ELR (cell line): ENCODE measurements at regions not wholly inside any gene's neighbourhood (a gene's known extent, or its start where the extent isn't known, plus 50 kb on each side); places are given as distances from the start of the nearest gene placed in this dataset.
"Not testable (repeated sequence)": the region's sequence is repeated elsewhere in the genome, so short reads cannot be mapped to it uniquely, and the experiment has no call there.

Experiments
- DNase-seq: peaks from one replicate; pipeline ENCODE4 v3.0.0-alpha.2; 2015; ENCODE audit warnings: low read depth

- DNase-seq = peak; percentile 26
Observed at GRCh38 chrX:45557387-45557786, 356.7 kb upstream of the DIPK2B start.

DNA sequence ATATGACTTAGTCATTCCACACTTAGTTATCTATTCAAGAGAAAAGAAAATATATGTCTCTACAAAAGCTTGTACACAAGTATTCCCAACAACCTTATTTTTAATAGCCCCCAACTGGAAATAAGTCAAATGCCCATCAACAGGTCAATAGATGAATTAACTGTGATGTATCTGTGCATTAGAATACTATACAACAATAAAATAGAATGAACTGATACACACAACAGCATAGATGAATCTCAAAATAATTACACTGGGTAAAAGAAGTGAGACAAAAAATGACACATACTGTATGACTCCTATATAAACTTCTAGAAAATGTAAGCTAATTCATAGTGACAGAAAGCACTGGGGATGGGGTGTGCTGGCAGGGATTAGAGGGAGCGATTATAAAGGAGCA, 354.1 kb upstream of the DIPK2B start:
- no peak for DNase-seq

GRCh38 chrX:45553417-45553816, 352.7 kb upstream of the DIPK2B start:
- no peak for DNase-seq

DNA sequence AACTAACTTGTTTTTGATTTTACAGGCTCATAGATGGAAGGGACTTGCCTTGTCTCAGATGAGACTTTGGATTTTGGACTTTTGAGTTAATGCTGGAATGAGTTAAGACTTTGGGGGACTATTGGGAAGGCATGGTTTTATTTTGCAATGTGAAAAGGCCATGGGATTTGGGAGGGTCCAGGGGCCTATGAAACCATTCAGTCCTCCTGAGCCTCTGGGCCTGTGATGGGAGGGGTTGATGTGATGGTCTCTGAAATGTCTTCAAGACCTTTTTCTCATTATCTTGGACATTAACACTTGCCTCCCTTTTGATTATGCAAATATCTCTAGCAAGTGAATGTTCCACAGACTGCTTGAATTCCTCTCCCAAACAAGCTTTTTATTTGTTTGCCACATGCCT, 346.0 kb upstream of the DIPK2B start:
- not testable (repeated sequence) for DNase-seq

- no peak for DNase-seq
Observed at GRCh38 chrX:45540181-45540580, 339.5 kb upstream of the DIPK2B start.

DNA sequence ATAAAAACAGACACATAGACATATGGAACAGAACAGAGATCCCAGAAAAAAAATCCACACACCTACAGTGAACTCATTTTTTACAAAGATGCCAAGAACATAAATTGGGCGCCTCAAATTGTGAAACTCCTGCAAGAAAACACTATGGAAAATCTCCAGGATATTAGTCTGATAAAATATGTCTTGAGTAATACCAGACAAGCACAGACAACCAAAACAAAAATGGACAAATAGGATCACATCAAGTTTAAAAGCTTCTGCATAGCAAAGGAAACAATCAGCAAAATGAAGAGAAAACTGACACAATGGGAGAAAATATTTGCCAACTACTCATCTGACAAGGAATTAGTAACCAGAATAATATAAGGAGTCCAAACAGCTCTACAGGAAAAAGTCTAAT, 337.3 kb upstream of the DIPK2B start:
- DNase-seq = no peak

- DNase-seq = peak; percentile 42
Observed at GRCh38 chrX:45527834-45528233, 327.2 kb upstream of the DIPK2B start.

GRCh38 chrX:45524805-45525204, 324.1 kb upstream of the DIPK2B start:
- no peak for DNase-seq

DNA sequence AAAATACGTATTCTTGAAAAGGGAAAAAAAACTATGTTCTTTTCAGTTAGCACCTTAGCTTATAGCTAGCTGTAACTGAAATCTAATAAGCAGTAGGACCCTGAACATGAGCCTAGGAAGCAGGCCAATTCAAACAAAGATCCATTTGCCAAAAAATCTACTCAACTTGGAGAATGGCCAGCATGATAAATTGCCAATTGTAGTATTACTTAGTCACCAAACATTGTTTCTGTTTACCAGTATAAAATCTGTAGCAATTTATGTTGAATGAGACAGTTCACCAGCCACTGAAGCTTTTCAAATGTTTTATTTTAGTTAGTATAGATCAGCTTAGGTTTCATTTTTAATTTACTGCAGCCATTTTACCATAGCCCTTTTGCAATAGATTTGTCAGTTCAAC, 323.6 kb upstream of the DIPK2B start:
- DNase-seq = no peak

DNA sequence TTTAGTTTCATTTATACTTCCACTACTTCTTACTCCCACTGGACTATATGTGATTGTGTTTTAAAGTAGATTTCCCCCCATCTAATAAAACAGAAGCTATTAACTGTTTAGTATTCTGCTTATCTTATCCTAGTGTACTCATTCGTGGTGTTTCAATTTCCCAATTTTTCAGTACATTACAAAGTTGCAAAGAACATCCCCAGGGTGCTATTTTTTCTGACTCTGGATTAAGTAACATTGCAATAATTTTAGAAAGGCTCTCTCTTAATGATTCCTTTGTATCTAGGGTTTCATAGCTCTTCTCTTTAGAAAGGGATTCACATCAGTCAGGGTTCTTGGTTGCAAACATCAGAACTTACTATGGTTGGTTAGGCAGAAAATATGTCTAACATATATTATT, 317.9 kb upstream of the DIPK2B start:
- no peak for DNase-seq

DNA sequence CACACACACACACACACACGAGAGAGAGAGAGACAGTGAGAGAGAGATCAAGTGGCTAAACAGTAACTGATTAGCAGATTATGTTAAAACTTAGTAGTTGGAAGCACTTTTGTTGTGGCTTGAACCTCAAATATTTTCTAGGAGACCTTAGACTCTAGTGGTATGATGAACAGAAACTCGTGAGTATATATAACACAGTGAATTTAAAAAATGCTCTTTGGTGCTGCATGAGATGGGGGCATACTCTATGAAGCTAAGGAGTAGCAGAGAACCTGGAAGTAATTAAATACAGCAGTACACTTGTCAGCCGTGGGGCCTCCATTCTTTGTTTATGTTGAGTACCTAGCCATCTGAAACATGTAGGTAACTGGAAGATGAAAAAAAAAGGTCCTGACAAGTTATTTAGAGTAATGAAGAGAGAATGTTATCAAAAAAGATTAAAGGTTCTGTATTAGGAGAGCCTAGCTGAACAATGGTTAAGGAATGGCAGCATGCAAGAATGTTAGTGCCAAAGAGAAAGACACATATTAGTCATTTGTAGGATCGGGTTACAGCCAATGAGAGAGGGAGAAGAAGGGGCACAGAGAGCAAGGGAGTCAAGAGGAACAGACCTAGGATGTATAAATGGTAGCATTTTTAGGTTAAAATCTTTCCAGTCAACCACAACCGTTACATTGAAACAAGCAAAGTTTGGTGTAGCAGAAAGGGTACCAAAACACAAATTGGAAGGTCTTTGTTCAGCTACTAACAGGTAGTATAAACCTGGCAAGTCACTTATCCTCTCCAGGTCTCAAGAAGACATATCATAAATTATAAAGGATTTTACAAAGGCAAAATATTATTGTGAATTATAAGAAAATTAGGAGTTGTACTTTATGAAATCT, 316.7 kb upstream of the DIPK2B start:
- peak; percentile 75 for DNase-seq

DNA sequence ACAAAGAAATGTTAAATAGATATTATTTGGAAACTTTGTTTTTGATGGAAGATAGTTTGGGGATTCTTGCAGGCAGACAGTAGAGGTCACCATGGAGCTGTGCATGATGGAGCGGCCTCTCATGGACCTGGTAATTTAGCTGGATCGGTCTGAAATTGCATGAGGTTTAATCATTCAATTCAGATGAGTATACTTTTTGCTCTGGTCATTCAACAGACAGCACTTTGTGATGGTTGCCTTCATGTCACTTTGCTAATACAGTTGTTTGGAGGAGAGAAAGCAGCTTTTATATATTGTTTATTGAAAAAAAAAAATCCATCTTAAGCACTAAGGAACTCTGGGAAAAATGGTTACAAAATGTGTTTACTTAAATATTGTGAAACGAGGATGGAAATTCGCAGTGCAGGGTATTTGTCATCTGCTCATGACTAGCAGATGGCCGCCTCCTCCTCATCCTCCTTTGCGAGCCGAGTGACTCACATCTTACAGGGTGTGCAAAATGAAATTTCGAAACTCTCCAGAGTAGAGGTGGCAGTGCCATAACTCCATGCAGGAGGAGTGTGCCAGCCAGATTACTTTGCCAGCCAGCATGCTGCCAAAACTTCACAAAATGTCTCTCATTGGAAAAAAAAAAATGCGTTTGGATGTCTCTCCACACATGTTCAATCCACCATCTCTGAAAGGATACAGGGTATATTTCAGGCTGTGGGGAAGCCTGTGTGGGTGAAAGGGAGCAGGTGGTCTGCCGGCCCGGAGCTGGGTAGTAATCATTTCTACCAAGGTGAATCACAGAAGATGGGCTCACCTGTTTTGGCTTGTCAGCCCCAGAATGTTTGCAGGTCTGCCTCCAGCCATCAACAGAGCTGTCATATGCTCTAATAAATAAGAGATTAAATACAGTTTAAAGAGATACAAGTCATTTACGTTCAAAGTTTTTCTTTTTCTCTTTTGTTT, 314.9 kb upstream of the DIPK2B start:
- peak; percentile 93 for DNase-seq

GRCh38 chrX:45513042-45513441, 312.4 kb upstream of the DIPK2B start:
- no peak for DNase-seq

GRCh38 chrX:45508454-45508853, 307.8 kb upstream of the DIPK2B start:
- peak; percentile 53 for DNase-seq

- no peak for DNase-seq
Observed at GRCh38 chrX:45506149-45506730, 305.6 kb upstream of the DIPK2B start.

GRCh38 chrX:45505214-45505613, 304.5 kb upstream of the DIPK2B start:
- DNase-seq = peak; percentile 68

- not testable (repeated sequence) for DNase-seq
Observed at GRCh38 chrX:45503787-45504362, 303.2 kb upstream of the DIPK2B start.

- no peak for DNase-seq
Observed at GRCh38 chrX:45502396-45502795, 301.7 kb upstream of the DIPK2B start.

GRCh38 chrX:45497290-45497689, 296.6 kb upstream of the DIPK2B start:
- peak; percentile 36 for DNase-seq

DNA sequence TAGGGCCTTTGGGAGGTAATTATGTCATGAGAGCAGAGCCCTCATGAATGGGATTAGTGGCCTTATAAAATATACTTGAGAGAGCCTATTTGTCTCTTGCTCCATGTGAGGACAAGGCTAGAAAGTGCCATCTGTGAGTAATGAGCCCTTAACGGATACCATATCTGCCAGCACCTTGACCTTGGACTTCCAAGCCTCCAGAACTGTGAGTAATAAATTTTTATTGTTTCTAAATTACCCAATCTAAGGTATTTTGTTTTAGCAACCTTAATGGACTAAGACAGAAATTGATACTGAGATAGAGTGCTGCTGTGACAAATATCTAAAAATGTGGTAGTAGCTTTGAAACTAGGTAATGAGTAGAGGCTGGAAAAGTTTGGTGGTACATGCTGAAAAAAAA, 285.0 kb upstream of the DIPK2B start:
- no peak for DNase-seq

DNA sequence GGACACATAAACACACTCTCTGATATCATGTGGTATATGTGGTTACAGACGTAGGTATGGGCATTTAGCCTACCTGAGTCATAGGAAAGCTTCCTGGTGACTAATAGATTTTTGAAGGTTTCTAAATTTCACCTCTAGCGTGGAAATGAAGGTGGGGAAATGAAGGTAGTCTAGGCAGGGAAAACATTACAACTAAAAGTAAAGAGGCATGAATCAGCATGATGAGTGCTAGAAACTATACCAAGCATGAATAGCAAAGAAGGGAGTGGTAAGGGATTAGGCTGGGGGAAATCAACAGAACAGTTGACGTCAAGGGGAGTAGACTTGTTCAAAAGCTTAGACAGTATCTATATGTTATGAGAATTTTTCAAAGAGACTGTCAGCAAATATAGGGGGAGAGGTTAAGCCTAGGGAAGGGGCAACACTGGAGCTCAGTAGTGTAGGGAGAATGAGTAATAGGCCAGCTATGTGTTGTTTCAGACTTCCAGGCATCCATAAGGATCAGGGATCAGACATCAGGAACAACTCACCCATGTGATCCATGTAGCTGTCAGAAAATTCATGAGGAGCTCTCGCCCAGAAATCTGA, 279.3 kb upstream of the DIPK2B start:
- DNase-seq = peak; percentile 94
